Chondrocyte (in vitro differentiated cells): ENCODE measurements at regions not wholly inside any gene's neighbourhood (a gene's known extent, or its start where the extent isn't known, plus 50 kb on each side); places are given as distances from the start of the nearest gene placed in this dataset.

ENCODE experiments used
- DNase-seq: peaks from one replicate; pipeline ENCODE4 v3.0.0; 2021; ENCODE audit warnings: mixed read lengths, low spot score
- H3K27ac Mint-ChIP-seq: one replicate; pipeline ENCODE4 v1.8.0; 2021; ENCODE audit warnings: mild to moderate bottlenecking, moderate library complexity, mixed read lengths; ENCODE audit not compliant: unreplicated experiment
- H3K27me3 Mint-ChIP-seq: 2 replicates; pipeline ENCODE4 v1.8.0; 2021; ENCODE audit warnings: low read depth, mixed read lengths
- H3K36me3 Mint-ChIP-seq: 2 replicates; pipeline ENCODE4 v1.8.0; 2021; ENCODE audit warnings: low read depth, mixed read lengths
- H3K4me1 Mint-ChIP-seq: 2 replicates; pipeline ENCODE4 v1.8.0; 2021; ENCODE audit warnings: low read depth, mild to moderate bottlenecking, mixed read lengths
- H3K4me3 Mint-ChIP-seq: one replicate; pipeline ENCODE4 v1.8.0; 2021; ENCODE audit warnings: mild to moderate bottlenecking, moderate library complexity, mixed read lengths; ENCODE audit not compliant: unreplicated experiment
- H3K9me3 Mint-ChIP-seq: 2 replicates; pipeline ENCODE4 v1.8.0; 2021; ENCODE audit warnings: low read depth, mixed read lengths
- TF ChIP-seq, protein P1 (sequence below): fragments of 200-600 bp; sonication (generic); IDR thresholded peaks from 2 replicates; pipeline ENCODE4 v1.5.0; 2021; ENCODE audit warnings: antibody characterized with exemption, mild to moderate bottlenecking, moderate library complexity

GRCh38 chr2:125572660-125573059, 1083.3 kb upstream of the GYPC start:
- DNase-seq, result no peak
- peaks cover 5% of the 10 kb centered on the region for H3K9me3 Mint-ChIP-seq
- H3K27me3 Mint-ChIP-seq, result no peaks in the 10 kb centered on the region
- no peaks in the 10 kb centered on the region for H3K4me1 Mint-ChIP-seq
- H3K4me3 Mint-ChIP-seq, result no peak overlapping the region
- no peaks in the 10 kb centered on the region for H3K36me3 Mint-ChIP-seq
- TF ChIP-seq, protein P1, sequence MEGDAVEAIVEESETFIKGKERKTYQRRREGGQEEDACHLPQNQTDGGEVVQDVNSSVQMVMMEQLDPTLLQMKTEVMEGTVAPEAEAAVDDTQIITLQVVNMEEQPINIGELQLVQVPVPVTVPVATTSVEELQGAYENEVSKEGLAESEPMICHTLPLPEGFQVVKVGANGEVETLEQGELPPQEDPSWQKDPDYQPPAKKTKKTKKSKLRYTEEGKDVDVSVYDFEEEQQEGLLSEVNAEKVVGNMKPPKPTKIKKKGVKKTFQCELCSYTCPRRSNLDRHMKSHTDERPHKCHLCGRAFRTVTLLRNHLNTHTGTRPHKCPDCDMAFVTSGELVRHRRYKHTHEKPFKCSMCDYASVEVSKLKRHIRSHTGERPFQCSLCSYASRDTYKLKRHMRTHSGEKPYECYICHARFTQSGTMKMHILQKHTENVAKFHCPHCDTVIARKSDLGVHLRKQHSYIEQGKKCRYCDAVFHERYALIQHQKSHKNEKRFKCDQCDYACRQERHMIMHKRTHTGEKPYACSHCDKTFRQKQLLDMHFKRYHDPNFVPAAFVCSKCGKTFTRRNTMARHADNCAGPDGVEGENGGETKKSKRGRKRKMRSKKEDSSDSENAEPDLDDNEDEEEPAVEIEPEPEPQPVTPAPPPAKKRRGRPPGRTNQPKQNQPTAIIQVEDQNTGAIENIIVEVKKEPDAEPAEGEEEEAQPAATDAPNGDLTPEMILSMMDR, result no peak
- no peak overlapping the region for H3K27ac Mint-ChIP-seq

GRCh38 chr2:125573432-125573831, 1082.5 kb upstream of the GYPC start:
- peaks cover 5% of the 10 kb centered on the region for H3K9me3 Mint-ChIP-seq
- H3K27me3 Mint-ChIP-seq, result no peaks in the 10 kb centered on the region
- TF ChIP-seq, protein P1, result no peak
- no peaks in the 10 kb centered on the region for H3K36me3 Mint-ChIP-seq
- H3K4me1 Mint-ChIP-seq, result no peaks in the 10 kb centered on the region
- H3K27ac Mint-ChIP-seq, result no peak overlapping the region
- DNase-seq, result no peak
- no peak overlapping the region for H3K4me3 Mint-ChIP-seq

GRCh38 chr2:125576558-125576957, 1079.4 kb upstream of the GYPC start:
- Mint-ChIP-seq H3K27me3 (no peaks in the 10 kb centered on the region), H3K36me3 (no peaks in the 10 kb centered on the region), H3K4me1 (no peaks in the 10 kb centered on the region), H3K4me3 (no peak overlapping the region), H3K27ac (no peak overlapping the region), H3K9me3 (no peaks in the 10 kb centered on the region)
- TF ChIP-seq, protein P1, result no peak
- DNase-seq, result no peak

DNA sequence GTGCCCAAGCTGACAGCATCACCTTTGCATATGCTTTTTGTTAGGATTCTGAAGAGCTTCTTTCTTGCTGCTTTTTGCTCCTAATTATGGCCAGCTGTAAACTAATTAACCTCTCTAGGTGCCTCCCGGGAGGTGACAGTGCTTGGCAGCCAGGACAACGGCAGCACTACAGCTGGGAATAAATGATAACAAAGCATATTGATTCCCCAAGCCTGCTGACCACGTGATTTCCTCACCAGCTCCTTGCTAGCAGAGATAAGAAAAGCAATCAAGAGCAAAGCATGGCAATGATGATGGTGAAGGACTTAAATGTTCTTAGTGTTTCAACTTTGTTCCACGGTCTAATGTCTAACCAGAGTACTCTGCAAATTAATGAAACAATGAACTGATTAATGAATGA, 1074.4 kb upstream of the GYPC start:
- H3K9me3 Mint-ChIP-seq, result peaks cover 3% of the 10 kb centered on the region
- no peaks in the 10 kb centered on the region for H3K36me3 Mint-ChIP-seq
- no peak overlapping the region for H3K4me3 Mint-ChIP-seq
- TF ChIP-seq, protein P1, result no peak
- H3K4me1 Mint-ChIP-seq, result no peaks in the 10 kb centered on the region
- no peak overlapping the region for H3K27ac Mint-ChIP-seq
- no peaks in the 10 kb centered on the region for H3K27me3 Mint-ChIP-seq
- no peak for DNase-seq

GRCh38 chr2:125582516-125582915, 1073.4 kb upstream of the GYPC start:
- no peak for DNase-seq
- Mint-ChIP-seq H3K9me3 (peaks cover 5% of the 10 kb centered on the region), H3K36me3 (no peaks in the 10 kb centered on the region), H3K4me1 (no peaks in the 10 kb centered on the region), H3K4me3 (no peak overlapping the region), H3K27ac (no peak overlapping the region), H3K27me3 (no peaks in the 10 kb centered on the region)
- TF ChIP-seq, protein P1, result no peak
